OCI-LY1 (cell line): ENCODE measurements at regions not wholly inside any gene's neighbourhood (a gene's known extent, or its start where the extent isn't known, plus 50 kb on each side); places are given as distances from the start of the nearest gene placed in this dataset.

Experiments used
- H2AFZ ChIP-seq: fragments of 200-600 bp; sonication (generic), shearing (Covaris generic); 2 replicates; pipeline ENCODE4 v1.6.0; 2014; ENCODE audit warnings: antibody characterized with exemption, mild to moderate bottlenecking, low read length
- H3F3A ChIP-seq: fragments of 200-600 bp; sonication (generic), shearing (Covaris generic); 2 replicates; pipeline ENCODE4 v1.6.0; 2014; ENCODE audit warnings: mild to moderate bottlenecking, antibody characterized with exemption, low read length, moderate library complexity; ENCODE audit not compliant: insufficient read depth
- H3K27ac ChIP-seq: fragments of 200-600 bp; sonication (generic); 2 replicates; pipeline ENCODE4 v1.5.1; 2014; ENCODE audit warnings: low read length, mixed run types, mild to moderate bottlenecking, low read depth; ENCODE audit not compliant: poor library complexity, severe bottlenecking
- H3K27me3 ChIP-seq: fragments of 200-600 bp; sonication (generic); 2 replicates; pipeline ENCODE4 v1.6.0; 2014; ENCODE audit warnings: antibody characterized with exemption, mild to moderate bottlenecking, low read length, moderate library complexity; ENCODE audit not compliant: insufficient read depth
- H3K36me3 ChIP-seq: fragments of 200-600 bp; sonication (generic); 2 replicates; pipeline ENCODE4 v1.6.1; 2014; ENCODE audit warnings: mild to moderate bottlenecking, antibody characterized with exemption, low read length, moderate library complexity, mixed read lengths; ENCODE audit not compliant: insufficient read depth
- H3K4me1 ChIP-seq: fragments of 200-600 bp; sonication (generic); 2 replicates; pipeline ENCODE4 v1.5.1; 2014; ENCODE audit warnings: mild to moderate bottlenecking, low read length, moderate library complexity; ENCODE audit not compliant: insufficient read depth, severe bottlenecking
- H3K4me2 ChIP-seq: fragments of 200-600 bp; sonication (generic), shearing (Covaris generic); 2 replicates; pipeline ENCODE4 v1.6.1; 2014; ENCODE audit warnings: low read length
- H3K4me3 ChIP-seq: fragments of 200-600 bp; sonication (generic); 2 replicates; pipeline ENCODE4 v1.5.1; 2014; ENCODE audit warnings: low read length, low read depth, mild to moderate bottlenecking, mixed read lengths; ENCODE audit not compliant: poor library complexity, severe bottlenecking
- H3K79me2 ChIP-seq: fragments of 200-600 bp; shearing (Covaris generic); 2 replicates; pipeline ENCODE4 v1.6.1; 2016; ENCODE audit warnings: mixed run types, low read length, mixed read lengths; ENCODE audit not compliant: insufficient read depth
- H3K9ac ChIP-seq: fragments of 200-600 bp; sonication (generic), shearing (Covaris generic); 2 replicates; pipeline ENCODE4 v1.6.1; 2014; ENCODE audit warnings: mild to moderate bottlenecking, low read length, mixed read lengths
- H3K9me2 ChIP-seq: fragments of 200-600 bp; sonication (generic), shearing (Covaris generic); 2 replicates; pipeline ENCODE4 v1.6.1; 2014; ENCODE audit warnings: low read depth, mild to moderate bottlenecking, low read length, mixed read lengths
- H3K9me3 ChIP-seq: fragments of 200-600 bp; shearing (Covaris generic); 2 replicates; pipeline ENCODE4 v1.6.1; 2014; ENCODE audit warnings: low read length, mixed read lengths
- H4K20me1 ChIP-seq: fragments of 200-600 bp; sonication (generic), shearing (Covaris generic); 2 replicates; pipeline ENCODE4 v1.6.0; 2016; ENCODE audit warnings: mild to moderate bottlenecking, low read length; ENCODE audit not compliant: insufficient read depth
- EZH2 ChIP-seq: fragments of 200-600 bp; sonication (generic), shearing (Covaris generic); IDR thresholded peaks from 2 replicates; pipeline ENCODE4 v1.8.0; 2017; ENCODE audit warnings: borderline replicate concordance, mixed run types, mild to moderate bottlenecking, antibody characterized with exemption, low read length, moderate library complexity, mixed read lengths
- TF ChIP-seq, protein P1 (sequence below): fragments of 200-600 bp; sonication (generic), shearing (Covaris generic); IDR thresholded peaks from 2 replicates; pipeline ENCODE4 v1.5.1; 2017; ENCODE audit warnings: mild to moderate bottlenecking, antibody characterized with exemption, low read length, moderate library complexity, mixed read lengths

DNA sequence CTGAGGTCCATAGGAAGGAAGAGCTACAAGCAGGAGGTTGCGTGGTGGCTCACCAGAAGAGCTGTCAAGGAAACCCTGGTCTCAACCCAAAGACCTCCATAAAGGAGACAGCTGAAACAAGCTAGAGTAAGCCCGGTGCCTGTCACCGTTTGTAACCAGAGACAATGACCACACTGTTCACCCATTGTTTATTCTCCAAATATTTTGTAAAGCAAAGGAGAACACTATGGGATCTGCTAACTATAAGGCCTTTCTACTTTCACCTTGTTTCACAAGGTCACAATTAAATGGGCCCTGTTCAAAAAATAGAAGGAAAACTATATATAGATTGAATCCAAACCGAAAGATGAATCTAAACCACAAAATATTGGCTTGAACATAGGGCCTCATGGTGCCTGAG is 128.9 kb upstream of the TPRG1 start:
- peaks cover 10% of the 10 kb centered on the region for H3K4me1 ChIP-seq
- H3K9ac ChIP-seq, result no peak overlapping the region
- H3K4me2 ChIP-seq, result no peak overlapping the region
- no peaks in the 10 kb centered on the region for H3K9me3 ChIP-seq
- no peaks in the 10 kb centered on the region for H3F3A ChIP-seq
- no peak overlapping the region for H2AFZ ChIP-seq
- H3K36me3 ChIP-seq, result no peaks in the 10 kb centered on the region
- no peaks in the 10 kb centered on the region for H3K27me3 ChIP-seq
- H3K27ac ChIP-seq, result no peak overlapping the region
- no peak overlapping the region for H3K4me3 ChIP-seq
- no peaks in the 10 kb centered on the region for H3K79me2 ChIP-seq
- TF ChIP-seq, protein P1, sequence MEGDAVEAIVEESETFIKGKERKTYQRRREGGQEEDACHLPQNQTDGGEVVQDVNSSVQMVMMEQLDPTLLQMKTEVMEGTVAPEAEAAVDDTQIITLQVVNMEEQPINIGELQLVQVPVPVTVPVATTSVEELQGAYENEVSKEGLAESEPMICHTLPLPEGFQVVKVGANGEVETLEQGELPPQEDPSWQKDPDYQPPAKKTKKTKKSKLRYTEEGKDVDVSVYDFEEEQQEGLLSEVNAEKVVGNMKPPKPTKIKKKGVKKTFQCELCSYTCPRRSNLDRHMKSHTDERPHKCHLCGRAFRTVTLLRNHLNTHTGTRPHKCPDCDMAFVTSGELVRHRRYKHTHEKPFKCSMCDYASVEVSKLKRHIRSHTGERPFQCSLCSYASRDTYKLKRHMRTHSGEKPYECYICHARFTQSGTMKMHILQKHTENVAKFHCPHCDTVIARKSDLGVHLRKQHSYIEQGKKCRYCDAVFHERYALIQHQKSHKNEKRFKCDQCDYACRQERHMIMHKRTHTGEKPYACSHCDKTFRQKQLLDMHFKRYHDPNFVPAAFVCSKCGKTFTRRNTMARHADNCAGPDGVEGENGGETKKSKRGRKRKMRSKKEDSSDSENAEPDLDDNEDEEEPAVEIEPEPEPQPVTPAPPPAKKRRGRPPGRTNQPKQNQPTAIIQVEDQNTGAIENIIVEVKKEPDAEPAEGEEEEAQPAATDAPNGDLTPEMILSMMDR, result no peak
- no peak for TF ChIP-seq EZH2
- H3K9me2 ChIP-seq, result no peaks in the 10 kb centered on the region
- no peaks in the 10 kb centered on the region for H4K20me1 ChIP-seq

GRCh38 chr3:189049458-189050236 is 122.1 kb upstream of the TPRG1 start:
- Histone ChIP-seq H3K4me1 (no peaks in the 10 kb centered on the region), H3K27me3 (no peaks in the 10 kb centered on the region), H3K4me2 (no peak overlapping the region), H4K20me1 (no peaks in the 10 kb centered on the region), H3K27ac (no peak overlapping the region), H3K36me3 (no peaks in the 10 kb centered on the region), H3K9ac (no peak overlapping the region), H3K9me3 (no peaks in the 10 kb centered on the region), H2AFZ (no peak overlapping the region), H3K79me2 (no peaks in the 10 kb centered on the region), H3K4me3 (no peak overlapping the region), H3K9me2 (no peaks in the 10 kb centered on the region), H3F3A (no peaks in the 10 kb centered on the region)
- TF ChIP-seq EZH2, result no peak
- TF ChIP-seq, protein P1, result peak; percentile 62; the same call in 1 of the 2 replicates

- H3K4me2 ChIP-seq, result no peak overlapping the region
- no peak overlapping the region for H3K4me3 ChIP-seq
- H3K27ac ChIP-seq, result no peak overlapping the region
- TF ChIP-seq, protein P1, result no peak
- no peak for TF ChIP-seq EZH2
- H3K9ac ChIP-seq, result no peak overlapping the region
- no peaks in the 10 kb centered on the region for H4K20me1 ChIP-seq
- H3K36me3 ChIP-seq, result no peaks in the 10 kb centered on the region
- H3K9me2 ChIP-seq, result no peaks in the 10 kb centered on the region
- H3K79me2 ChIP-seq, result no peaks in the 10 kb centered on the region
- no peaks in the 10 kb centered on the region for H3K9me3 ChIP-seq
- H3K27me3 ChIP-seq, result no peaks in the 10 kb centered on the region
- no peaks in the 10 kb centered on the region for H3F3A ChIP-seq
- no peaks in the 10 kb centered on the region for H3K4me1 ChIP-seq
- H2AFZ ChIP-seq, result no peak overlapping the region
Observed at GRCh38 chr3:189053322-189053721, 118.4 kb upstream of the TPRG1 start.
